ENCODE measurements at regions not wholly inside any gene's neighbourhood (a gene's known extent, or its start where the extent isn't known, plus 50 kb on each side); places are given as distances from the start of the nearest gene placed in this dataset.

GRCh38 chr7:110557-111232 is 81.7 kb upstream of the FAM20C start:
- no peaks in the 10 kb centered on the region for H3K4me1 ChIP-seq (ENCODE audit: control insufficient read depth, insufficient read depth, low read length, poor library complexity, severe bottlenecking)
- H3K4me3 ChIP-seq (ENCODE audit: low read depth, low read length) = no peak overlapping the region
- no peak overlapping the region for H3K4me3 Mint-ChIP-seq
- peaks cover 7% of the 10 kb centered on the region for H3K27me3 ChIP-seq (ENCODE audit: control insufficient read depth, insufficient read depth, low read length)
- ATAC-seq (ENCODE audit: low read depth in 2 of 2) = no peak
- no peaks in the 10 kb centered on the region for H3K36me3 ChIP-seq (ENCODE audit: control insufficient read depth, insufficient read depth, low read length)
- H3K9me3 Mint-ChIP-seq = peaks cover 1 to 22% (median 8%) of the 10 kb centered on the region in 7 donors
- no peak overlapping the region for H3K27ac ChIP-seq (ENCODE audit: insufficient read depth, low read length, poor library complexity, severe bottlenecking)
- no peak overlapping the region for H3K27ac Mint-ChIP-seq
- peaks cover 0 to 9% of the 10 kb centered on the region in 2 experiments for H3K9me3 ChIP-seq (ENCODE audit: control insufficient read depth in 2 of 2, low read length in 2 of 2)
- peaks cover 19% of the 10 kb centered on the region for H3K27me3 Mint-ChIP-seq
- peaks cover 4% of the 10 kb centered on the region for H3K36me3 Mint-ChIP-seq
- no peaks in the 10 kb centered on the region for H3K4me1 Mint-ChIP-seq
- DNase-seq = no peak

- Histone ChIP-seq H3K4me1 (ENCODE audit: control insufficient read depth, insufficient read depth, low read length, poor library complexity, severe bottlenecking) (no peaks in the 10 kb centered on the region), H3K27ac (ENCODE audit: insufficient read depth, low read length, poor library complexity, severe bottlenecking) (no peak overlapping the region), H3K36me3 (ENCODE audit: control insufficient read depth, insufficient read depth, low read length) (no peaks in the 10 kb centered on the region), H3K27me3 (ENCODE audit: control insufficient read depth, insufficient read depth, low read length) (peaks cover 7% of the 10 kb centered on the region), H3K4me3 (ENCODE audit: low read depth, low read length) (no peak overlapping the region), H3K9me3 (ENCODE audit: control insufficient read depth in 2 of 2, low read length in 2 of 2) (peaks cover 0 to 9% of the 10 kb centered on the region in 2 experiments)
- Mint-ChIP-seq H3K27ac (no peak overlapping the region), H3K36me3 (peaks cover 4% of the 10 kb centered on the region), H3K9me3 (peaks cover 1 to 22% (median 8%) of the 10 kb centered on the region in 7 donors), H3K27me3 (peaks cover 20% of the 10 kb centered on the region), H3K4me3 (no peak overlapping the region), H3K4me1 (no peaks in the 10 kb centered on the region)
- ATAC-seq (ENCODE audit: low read depth in 2 of 2) (no peak), DNase-seq (no peak)
These were observed 80.8 kb upstream of the FAM20C start for GRCh38 chr7:111591-111990.

- no peak for ATAC-seq (ENCODE audit: low read depth in 2 of 2)
These were observed 79.5 kb upstream of the FAM20C start for GRCh38 chr7:112881-113280.

DNA sequence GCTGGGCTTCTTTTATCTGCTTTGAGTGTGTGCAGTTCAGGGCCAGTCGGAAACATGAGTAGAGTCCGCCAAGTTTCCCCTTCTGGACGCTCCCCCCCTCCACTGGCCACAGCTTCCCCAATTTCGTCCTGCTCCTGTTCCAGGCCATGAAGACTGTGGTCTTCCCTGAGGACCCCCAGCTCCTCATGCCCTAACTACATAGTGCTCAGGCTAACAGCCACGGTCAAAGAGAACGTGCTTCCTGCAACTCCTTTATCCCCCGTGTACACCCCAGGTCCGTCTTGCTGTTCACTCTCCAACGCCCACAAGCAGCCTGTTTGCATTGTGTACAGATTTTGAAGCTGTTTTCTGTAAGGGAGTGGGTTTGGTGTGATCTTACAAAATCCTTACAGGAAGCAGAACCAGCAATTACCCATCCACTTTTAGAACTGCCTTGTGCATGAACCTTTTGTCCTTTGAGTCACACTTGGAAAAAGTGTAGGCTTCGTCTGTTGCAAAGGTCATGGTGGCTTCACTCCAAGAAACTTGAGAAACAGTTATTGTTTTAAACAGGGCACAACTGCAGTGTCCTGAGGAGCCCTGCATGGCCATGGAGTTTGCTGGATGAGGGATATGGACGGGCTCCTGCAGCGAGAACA is 77.0 kb upstream of the FAM20C start:
- peaks cover 0 to 3% (median 0%) of the 10 kb centered on the region in 4 donors for H3K4me1 Mint-ChIP-seq
- H3K9me3 ChIP-seq (ENCODE audit: control insufficient read depth in 2 of 2, low read length in 2 of 2) = peaks cover 0 to 9% of the 10 kb centered on the region in 2 experiments
- no peak overlapping the region for H3K27ac ChIP-seq (ENCODE audit: insufficient read depth, low read length, poor library complexity, severe bottlenecking)
- H3K9me3 Mint-ChIP-seq = peaks cover 0 to 22% (median 8%) of the 10 kb centered on the region in 7 donors
- no peak overlapping the region for H3K4me3 ChIP-seq (ENCODE audit: low read depth, low read length)
- H3K36me3 Mint-ChIP-seq = peaks cover 4% of the 10 kb centered on the region
- ATAC-seq (ENCODE audit: low read depth in 2 of 2) (no peak), DNase-seq (no peak)
- no peaks in the 10 kb centered on the region for H3K36me3 ChIP-seq (ENCODE audit: control insufficient read depth, insufficient read depth, low read length)
- no peak overlapping the region for H3K27ac Mint-ChIP-seq
- H3K4me3 Mint-ChIP-seq = no peak overlapping the region
- peaks cover 20% of the 10 kb centered on the region for H3K27me3 Mint-ChIP-seq
- peaks cover 7% of the 10 kb centered on the region for H3K27me3 ChIP-seq (ENCODE audit: control insufficient read depth, insufficient read depth, low read length)
- H3K4me1 ChIP-seq (ENCODE audit: control insufficient read depth, insufficient read depth, low read length, poor library complexity, severe bottlenecking) = no peaks in the 10 kb centered on the region

More at GRCh38 chr7:112881-113280, 79.5 kb upstream of the FAM20C start:
- no peaks in the 10 kb centered on the region for H3K36me3 ChIP-seq (ENCODE audit: control insufficient read depth, insufficient read depth, low read length)
- H3K4me1 ChIP-seq (ENCODE audit: control insufficient read depth, insufficient read depth, low read length, poor library complexity, severe bottlenecking) = no peaks in the 10 kb centered on the region
- peaks cover 0 to 9% of the 10 kb centered on the region in 2 experiments for H3K9me3 ChIP-seq (ENCODE audit: control insufficient read depth in 2 of 2, low read length in 2 of 2)
- Mint-ChIP-seq H3K9me3 (peaks cover 0 to 22% (median 8%) of the 10 kb centered on the region in 7 donors), H3K27ac (no peak overlapping the region), H3K4me1 (no peaks in the 10 kb centered on the region), H3K36me3 (peaks cover 4% of the 10 kb centered on the region), H3K4me3 (no peak overlapping the region), H3K27me3 (peaks cover 24% of the 10 kb centered on the region)
- H3K27ac ChIP-seq (ENCODE audit: insufficient read depth, low read length, poor library complexity, severe bottlenecking) = no peak overlapping the region
- no peak for DNase-seq
- H3K27me3 ChIP-seq (ENCODE audit: control insufficient read depth, insufficient read depth, low read length) = peaks cover 7% of the 10 kb centered on the region
- H3K4me3 ChIP-seq (ENCODE audit: low read depth, low read length) = no peak overlapping the region

GRCh38 chr7:116188-116981 is 76.0 kb upstream of the FAM20C start:
- Mint-ChIP-seq H3K27ac (no peak overlapping the region), H3K4me1 (peaks cover 0 to 3% (median 0%) of the 10 kb centered on the region in 4 donors), H3K36me3 (peaks cover 4% of the 10 kb centered on the region), H3K27me3 (peaks cover 15% of the 10 kb centered on the region), H3K9me3 (peaks cover 0 to 19% (median 8%) of the 10 kb centered on the region in 7 donors), H3K4me3 (no peak overlapping the region)
- H3K27ac ChIP-seq (ENCODE audit: insufficient read depth, low read length, poor library complexity, severe bottlenecking) = no peak overlapping the region
- no peaks in the 10 kb centered on the region for H3K4me1 ChIP-seq (ENCODE audit: control insufficient read depth, insufficient read depth, low read length, poor library complexity, severe bottlenecking)
- DNase-seq = no peak
- H3K4me3 ChIP-seq (ENCODE audit: low read depth, low read length) = no peak overlapping the region
- no peaks in the 10 kb centered on the region for H3K36me3 ChIP-seq (ENCODE audit: control insufficient read depth, insufficient read depth, low read length)
- ATAC-seq (ENCODE audit: low read depth in 2 of 2) = no peak
- H3K27me3 ChIP-seq (ENCODE audit: control insufficient read depth, insufficient read depth, low read length) = peaks cover 7% of the 10 kb centered on the region
- H3K9me3 ChIP-seq (ENCODE audit: control insufficient read depth in 2 of 2, low read length in 2 of 2) = peaks cover 0 to 9% of the 10 kb centered on the region in 2 experiments

DNA sequence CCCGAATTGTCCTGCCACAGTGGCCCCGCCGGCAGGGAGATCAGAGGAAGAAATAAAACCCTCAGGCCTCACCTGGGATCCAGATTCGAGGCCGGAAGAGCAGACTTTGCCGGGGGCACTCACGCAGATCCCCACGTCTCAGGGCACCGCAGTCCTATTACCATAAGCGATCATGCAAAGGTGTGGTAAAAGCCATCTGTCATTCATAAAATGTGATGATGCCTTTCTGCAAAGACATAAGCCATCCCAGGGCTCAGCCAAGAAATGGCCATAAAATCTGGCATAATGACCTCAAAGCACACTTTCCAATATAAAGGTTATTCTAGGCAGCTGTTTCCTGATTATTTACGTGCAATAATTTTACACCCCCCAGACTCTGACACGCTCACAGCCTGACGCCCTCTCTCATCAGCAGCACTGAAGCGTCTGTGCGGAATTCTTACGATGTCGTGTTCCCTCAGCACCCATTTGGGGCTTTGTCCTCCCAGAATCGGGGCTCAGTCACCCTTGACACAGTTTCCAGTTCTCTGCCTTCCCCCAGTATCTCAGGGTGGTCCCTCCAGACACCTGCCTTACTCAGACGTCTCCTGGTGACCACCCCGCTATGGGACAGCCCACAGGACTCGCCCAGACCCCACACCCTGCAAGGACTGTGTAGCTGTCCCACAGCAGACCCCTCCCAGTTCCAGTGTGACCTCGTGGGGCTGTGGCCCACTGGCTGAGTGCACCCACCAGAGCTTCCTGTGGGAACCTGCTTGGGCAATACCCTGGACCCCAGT is 74.3 kb upstream of the FAM20C start:
- H3K36me3 Mint-ChIP-seq = no peaks in the 10 kb centered on the region
- H3K9me3 ChIP-seq (ENCODE audit: control insufficient read depth in 2 of 2, low read length in 2 of 2) = peaks cover 0 to 1% of the 10 kb centered on the region in 2 experiments
- H3K27ac Mint-ChIP-seq = no peak overlapping the region
- no peak for DNase-seq
- H3K27me3 ChIP-seq (ENCODE audit: control insufficient read depth, insufficient read depth, low read length) = no peaks in the 10 kb centered on the region
- peaks cover 15% of the 10 kb centered on the region for H3K27me3 Mint-ChIP-seq
- peaks cover 0 to 3% (median 0%) of the 10 kb centered on the region in 4 donors for H3K4me1 Mint-ChIP-seq
- no peak overlapping the region for H3K27ac ChIP-seq (ENCODE audit: insufficient read depth, low read length, poor library complexity, severe bottlenecking)
- peaks cover 0 to 8% (median 7%) of the 10 kb centered on the region in 7 donors for H3K9me3 Mint-ChIP-seq
- H3K4me3 Mint-ChIP-seq = no peak overlapping the region
- H3K36me3 ChIP-seq (ENCODE audit: control insufficient read depth, insufficient read depth, low read length) = no peaks in the 10 kb centered on the region
- ATAC-seq (ENCODE audit: low read depth in 2 of 2) = no peak
- H3K4me3 ChIP-seq (ENCODE audit: low read depth, low read length) = no peak overlapping the region
- no peaks in the 10 kb centered on the region for H3K4me1 ChIP-seq (ENCODE audit: control insufficient read depth, insufficient read depth, low read length, poor library complexity, severe bottlenecking)

Measured in CD4-positive, CD25-positive, alpha-beta regulatory T cell (primary cell).